GM23338 (cell line): ENCODE measurements at regions not wholly inside any gene's neighbourhood (a gene's known extent, or its start where the extent isn't known, plus 50 kb on each side); places are given as distances from the start of the nearest gene placed in this dataset.

Source experiments
- ATAC-seq: fragments of 200-7000 bp; cut with Tn5 transposase; 3 replicates; pipeline ENCODE4 v1.9.1; 2020
- DNase-seq: peaks from one replicate; pipeline ENCODE4 v3.0.0-alpha.2; 2015; ENCODE audit warnings: low spot score
- H2AFZ ChIP-seq: fragments of 200-600 bp; sonication (generic); 2 replicates; pipeline ENCODE4 v1.8.0; 2016; ENCODE audit warnings: antibody characterized with exemption, mild to moderate bottlenecking, moderate library complexity
- H3F3A ChIP-seq: fragments of 200-600 bp; sonication (generic); replicated peaks from 2 replicates; pipeline ENCODE4 v1.8.0; 2017; ENCODE audit warnings: antibody characterized with exemption, mixed run types, low read depth
- H3K27ac ChIP-seq: fragments of 200-600 bp; sonication (generic); 2 replicates; pipeline ENCODE4 v1.6.1; 2016; ENCODE audit warnings: low read depth
- H3K27me3 ChIP-seq: fragments of 200-600 bp; sonication (generic); 2 replicates; pipeline ENCODE4 v1.8.0; 2016; ENCODE audit warnings: mild to moderate bottlenecking, mixed run types, moderate library complexity; ENCODE audit not compliant: insufficient read depth
- H3K36me3 ChIP-seq: fragments of 200-600 bp; sonication (generic); 2 replicates; pipeline ENCODE4 v1.8.0; 2016; ENCODE audit warnings: mild to moderate bottlenecking; ENCODE audit not compliant: insufficient read depth
- H3K4me1 ChIP-seq: fragments of 200-600 bp; sonication (generic); 2 replicates; pipeline ENCODE4 v1.8.0; 2016; ENCODE audit warnings: mild to moderate bottlenecking, moderate library complexity; ENCODE audit not compliant: insufficient read depth
- H3K4me2 ChIP-seq: fragments of 200-600 bp; sonication (generic); 2 replicates; pipeline ENCODE4 v1.7.1; 2017; ENCODE audit warnings: mixed run types
- H3K4me3 ChIP-seq: fragments of 200-600 bp; sonication (generic); 2 replicates; pipeline ENCODE4 v1.6.1; 2016; ENCODE audit warnings: mixed run types
- H3K79me2 ChIP-seq: fragments of 200-600 bp; sonication (generic); replicated peaks from 2 replicates; pipeline ENCODE4 v1.8.0; 2017; ENCODE audit warnings: mild to moderate bottlenecking; ENCODE audit not compliant: insufficient read depth
- H3K9me2 ChIP-seq: fragments of 200-600 bp; sonication (generic); 2 replicates; pipeline ENCODE4 v1.8.0; 2017; ENCODE audit not compliant: insufficient read depth
- H4K20me1 ChIP-seq: fragments of 200-600 bp; sonication (generic); replicated peaks from 2 replicates; pipeline ENCODE4 v1.8.0; 2017; ENCODE audit warnings: mild to moderate bottlenecking; ENCODE audit not compliant: insufficient read depth
- H3K27ac Mint-ChIP-seq: 2 replicates; pipeline ENCODE4 v1.8.0; 2020; ENCODE audit warnings: inconsistent platforms, mild to moderate bottlenecking, moderate library complexity, mixed read lengths
- H3K27me3 Mint-ChIP-seq: 3 replicates; pipeline ENCODE4 v1.8.0; 2022; ENCODE audit warnings: low read depth, mild to moderate bottlenecking, moderate library complexity, mixed read lengths, inconsistent platforms; ENCODE audit not compliant: insufficient read depth, poor library complexity
- H3K36me3 Mint-ChIP-seq: 3 replicates; pipeline ENCODE4 v1.8.0; 2021; ENCODE audit warnings: low read depth, mild to moderate bottlenecking, inconsistent platforms, moderate library complexity, mixed read lengths
- H3K4me1 Mint-ChIP-seq: 3 replicates; pipeline ENCODE4 v1.8.0; 2020; ENCODE audit warnings: mild to moderate bottlenecking, inconsistent platforms, mixed read lengths
- H3K4me3 Mint-ChIP-seq: 3 replicates; pipeline ENCODE4 v1.8.0; 2021; ENCODE audit warnings: moderate library complexity, mild to moderate bottlenecking, inconsistent platforms, mixed read lengths
- H3K9me3 Mint-ChIP-seq: 3 replicates; pipeline ENCODE4 v1.8.0; 2020; ENCODE audit warnings: moderate library complexity, mild to moderate bottlenecking, inconsistent platforms, mixed read lengths
- CREB1 ChIP-seq: fragments of 250-450 bp; sonication (Bioruptor Pico); IDR thresholded peaks from 2 replicates; pipeline ENCODE4 v1.5.0; 2020; ENCODE audit warnings: low read depth, mild to moderate bottlenecking, moderate library complexity
- CTCF ChIP-seq, 2 experiments: fragments of 200-600 bp in 1 of 2; sonication (generic) in 1 of 2; conservative IDR thresholded peaks; 2 replicates each; pipeline versions ENCODE4 v1.5.1 to v1.6.1; 2016 to 2017; ENCODE audit warnings: antibody characterized with exemption in 2 of 2, low read depth in 2 of 2, mild to moderate bottlenecking in 2 of 2, moderate library complexity in 1 of 2
- JUNB ChIP-seq: IDR thresholded peaks from one replicate; pipeline ENCODE4 v1.6.1; 2016; ENCODE audit warnings: antibody characterized with exemption; ENCODE audit not compliant: unreplicated experiment
- POLR2AphosphoS5 ChIP-seq: IDR thresholded peaks from 2 replicates; pipeline ENCODE4 v1.6.1; 2016; ENCODE audit warnings: antibody characterized with exemption, low read depth
- ZNF462 ChIP-seq: fragments of 250-450 bp; sonication (Bioruptor Pico); IDR thresholded peaks from 2 replicates; pipeline ENCODE4 v1.5.0; 2020; ENCODE audit warnings: mild to moderate bottlenecking, moderate library complexity

GRCh38 chr9:109560470-109561132 lies 62.5 kb upstream of the PTPN3 start:
- Histone ChIP-seq H3K4me2 (no peak overlapping the region), H3K36me3 (no peaks in the 10 kb centered on the region), H3K79me2 (no peaks in the 10 kb centered on the region), H3K27ac (no peak overlapping the region), H3K4me3 (no peak overlapping the region), H3K27me3 (no peaks in the 10 kb centered on the region), H2AFZ (peak overlapping the region; percentile 82), H3K9me2 (peaks cover 13% of the 10 kb centered on the region; the same call in 1 of the 2 replicates), H3K4me1 (peaks cover 20% of the 10 kb centered on the region), H3F3A (no peaks in the 10 kb centered on the region), H4K20me1 (no peaks in the 10 kb centered on the region)
- no peaks in the 10 kb centered on the region for H3K36me3 Mint-ChIP-seq
- H3K27ac Mint-ChIP-seq: no peak overlapping the region
- peak; percentile 74 for DNase-seq
- no peak overlapping the region for H3K4me3 Mint-ChIP-seq
- H3K9me3 Mint-ChIP-seq: no peaks in the 10 kb centered on the region
- H3K4me1 Mint-ChIP-seq: peaks cover 28% of the 10 kb centered on the region
- peaks cover 4% of the 10 kb centered on the region for H3K27me3 Mint-ChIP-seq
- no peak for TF ChIP-seq ZNF462 (CRISPR knock-in tag)
- TF ChIP-seq JUNB: no peak
- peak; percentile 56 to 77 for TF ChIP-seq CTCF (conservative IDR thresholded peaks at IDR 0.05; ENCODE audit: low read depth in 2 of 2)
- peak; percentile 25; the same call in 1 of the 2 replicates for TF ChIP-seq CREB1 (CRISPR knock-in tag)
- no peak for TF ChIP-seq POLR2AphosphoS5
- ATAC-seq: peak; percentile 95
